Glutamatergic neuron (in vitro differentiated cells): ENCODE measurements at regions not wholly inside any gene's neighbourhood (a gene's known extent, or its start where the extent isn't known, plus 50 kb on each side); places are given as distances from the start of the nearest gene placed in this dataset.
"Not testable (repeated sequence)": the region's sequence is repeated elsewhere in the genome, so short reads cannot be mapped to it uniquely, and the experiment has no call there.

Experiments used
- DNase-seq: peaks from one replicate; pipeline ENCODE4 v3.0.0; 2022
- H3K27ac Mint-ChIP-seq: one replicate; pipeline ENCODE4 v1.8.0; 2020; ENCODE audit warnings: mild to moderate bottlenecking, mixed read lengths, inconsistent platforms; ENCODE audit not compliant: unreplicated experiment
- H3K27me3 Mint-ChIP-seq: one replicate; pipeline ENCODE4 v1.8.0; 2020; ENCODE audit warnings: mild to moderate bottlenecking, moderate library complexity, mixed read lengths, inconsistent platforms; ENCODE audit not compliant: unreplicated experiment
- H3K36me3 Mint-ChIP-seq: one replicate; pipeline ENCODE4 v1.8.0; 2020; ENCODE audit warnings: mild to moderate bottlenecking, mixed read lengths, inconsistent platforms; ENCODE audit not compliant: unreplicated experiment
- H3K4me1 Mint-ChIP-seq: one replicate; pipeline ENCODE4 v1.8.0; 2020; ENCODE audit warnings: mild to moderate bottlenecking, low read depth, mixed read lengths, inconsistent platforms; ENCODE audit not compliant: unreplicated experiment
- H3K4me3 Mint-ChIP-seq: one replicate; pipeline ENCODE4 v1.8.0; 2020; ENCODE audit warnings: mild to moderate bottlenecking, mixed read lengths, inconsistent platforms; ENCODE audit not compliant: unreplicated experiment
- H3K9me3 Mint-ChIP-seq: one replicate; pipeline ENCODE4 v1.8.0; 2020; ENCODE audit warnings: mild to moderate bottlenecking, moderate library complexity, mixed read lengths, inconsistent platforms; ENCODE audit not compliant: unreplicated experiment
- TF ChIP-seq, protein P1 (sequence below): fragments of 200-600 bp; sonication (generic); IDR thresholded peaks from one replicate; pipeline ENCODE4 v1.5.0; 2021; ENCODE audit not compliant: partially characterized antibody, unreplicated experiment

GRCh38 chr3:55269636-55270035 is 217.5 kb downstream of the WNT5A start:
- Mint-ChIP-seq H3K9me3 (peaks cover 1% of the 10 kb centered on the region), H3K4me3 (no peak overlapping the region), H3K36me3 (no peaks in the 10 kb centered on the region), H3K27me3 (no peaks in the 10 kb centered on the region), H3K27ac (no peak overlapping the region), H3K4me1 (no peaks in the 10 kb centered on the region)
- no peak for DNase-seq
- TF ChIP-seq, protein P1, sequence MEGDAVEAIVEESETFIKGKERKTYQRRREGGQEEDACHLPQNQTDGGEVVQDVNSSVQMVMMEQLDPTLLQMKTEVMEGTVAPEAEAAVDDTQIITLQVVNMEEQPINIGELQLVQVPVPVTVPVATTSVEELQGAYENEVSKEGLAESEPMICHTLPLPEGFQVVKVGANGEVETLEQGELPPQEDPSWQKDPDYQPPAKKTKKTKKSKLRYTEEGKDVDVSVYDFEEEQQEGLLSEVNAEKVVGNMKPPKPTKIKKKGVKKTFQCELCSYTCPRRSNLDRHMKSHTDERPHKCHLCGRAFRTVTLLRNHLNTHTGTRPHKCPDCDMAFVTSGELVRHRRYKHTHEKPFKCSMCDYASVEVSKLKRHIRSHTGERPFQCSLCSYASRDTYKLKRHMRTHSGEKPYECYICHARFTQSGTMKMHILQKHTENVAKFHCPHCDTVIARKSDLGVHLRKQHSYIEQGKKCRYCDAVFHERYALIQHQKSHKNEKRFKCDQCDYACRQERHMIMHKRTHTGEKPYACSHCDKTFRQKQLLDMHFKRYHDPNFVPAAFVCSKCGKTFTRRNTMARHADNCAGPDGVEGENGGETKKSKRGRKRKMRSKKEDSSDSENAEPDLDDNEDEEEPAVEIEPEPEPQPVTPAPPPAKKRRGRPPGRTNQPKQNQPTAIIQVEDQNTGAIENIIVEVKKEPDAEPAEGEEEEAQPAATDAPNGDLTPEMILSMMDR: no peak

DNA sequence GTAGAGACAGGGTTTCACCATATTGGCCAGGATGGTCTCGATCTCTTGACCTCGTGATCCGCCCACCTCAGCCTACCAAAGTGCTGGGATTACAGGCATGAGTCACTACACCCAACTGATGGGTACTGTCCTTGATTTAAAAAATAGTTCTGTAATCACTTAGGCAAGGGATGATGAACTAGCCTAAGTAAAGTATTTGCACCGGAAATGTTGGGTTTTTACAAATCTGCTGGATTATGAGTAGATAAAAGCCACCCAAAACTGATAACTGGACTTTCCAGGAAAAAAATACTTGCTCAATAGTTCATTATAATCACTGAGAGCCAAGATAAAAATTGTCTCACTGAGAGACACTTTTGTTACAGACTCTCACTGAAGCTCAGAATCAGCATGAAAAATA is 218.0 kb downstream of the WNT5A start:
- H3K4me3 Mint-ChIP-seq: no peak overlapping the region
- H3K27me3 Mint-ChIP-seq: no peaks in the 10 kb centered on the region
- no peak for DNase-seq
- TF ChIP-seq, protein P1: no peak
- peaks cover 3% of the 10 kb centered on the region for H3K36me3 Mint-ChIP-seq
- H3K9me3 Mint-ChIP-seq: peaks cover 1% of the 10 kb centered on the region
- no peak overlapping the region for H3K27ac Mint-ChIP-seq
- H3K4me1 Mint-ChIP-seq: no peaks in the 10 kb centered on the region

- Mint-ChIP-seq H3K27ac (no peak overlapping the region), H3K4me3 (no peak overlapping the region), H3K9me3 (peaks cover 1% of the 10 kb centered on the region), H3K36me3 (peaks cover 4% of the 10 kb centered on the region), H3K4me1 (no peaks in the 10 kb centered on the region), H3K27me3 (no peaks in the 10 kb centered on the region)
- TF ChIP-seq, protein P1: no peak
- DNase-seq: no peak
Measured at GRCh38 chr3:55267206-55267930, 219.7 kb downstream of the WNT5A start.

GRCh38 chr3:55264919-55265318 is 222.2 kb downstream of the WNT5A start:
- TF ChIP-seq, protein P1: no peak
- Mint-ChIP-seq H3K4me1 (no peaks in the 10 kb centered on the region), H3K27me3 (no peaks in the 10 kb centered on the region), H3K9me3 (peaks cover 1% of the 10 kb centered on the region), H3K36me3 (peaks cover 4% of the 10 kb centered on the region), H3K27ac (no peak overlapping the region), H3K4me3 (no peak overlapping the region)
- DNase-seq: no peak

- Mint-ChIP-seq H3K27me3 (no peaks in the 10 kb centered on the region), H3K36me3 (peaks cover 7% of the 10 kb centered on the region), H3K4me3 (no peak overlapping the region), H3K9me3 (no peaks in the 10 kb centered on the region), H3K27ac (no peak overlapping the region), H3K4me1 (no peaks in the 10 kb centered on the region)
- TF ChIP-seq, protein P1: no peak
- DNase-seq: no peak
Measured at GRCh38 chr3:55252921-55253320, 234.2 kb downstream of the WNT5A start.

DNA sequence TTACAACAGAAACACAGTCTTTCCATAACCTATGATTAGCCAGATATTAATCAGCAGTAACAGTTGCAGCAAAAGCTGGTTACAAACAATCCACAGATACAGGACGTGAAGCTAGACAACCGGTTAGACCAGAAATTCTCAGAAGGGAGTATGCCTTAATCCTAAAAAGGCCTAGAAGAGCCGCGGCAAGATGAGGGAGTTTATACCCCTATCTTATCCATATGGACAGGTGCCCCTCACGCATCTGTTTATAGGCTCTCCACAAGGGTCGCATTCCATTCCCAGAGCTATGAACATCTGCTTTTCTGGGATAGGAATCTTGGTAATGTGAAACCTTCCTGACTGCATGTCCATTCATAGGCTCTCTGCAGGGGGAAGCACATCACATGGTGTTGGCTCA is 237.9 kb downstream of the WNT5A start:
- not testable (repeated sequence) for H3K4me1 Mint-ChIP-seq, H3K9me3 Mint-ChIP-seq, H3K4me3 Mint-ChIP-seq, H3K27ac Mint-ChIP-seq, H3K27me3 Mint-ChIP-seq, DNase-seq
- H3K36me3 Mint-ChIP-seq: peaks cover 11% of the 10 kb centered on the region
